Upper lobe of right lung (tissue), 1 donor: ENCODE measurements at regions not wholly inside any gene's neighbourhood (a gene's known extent, or its start where the extent isn't known, plus 50 kb on each side); places are given as distances from the start of the nearest gene placed in this dataset.

ENCODE experiments used
- ATAC-seq: fragments of 200-7000 bp; cut with Tn5 transposase; one replicate; pipeline ENCODE4 v1.9.1; 2020; ENCODE audit warnings: mild to moderate bottlenecking, moderate library complexity
- DNase-seq: peaks from one replicate; pipeline ENCODE4 v3.0.0-alpha.2; 2020
- H3K27ac ChIP-seq: fragments of 200-600 bp; one replicate; pipeline ENCODE4 v1.8.0; 2022
- H3K27me3 ChIP-seq: fragments of 200-600 bp; one replicate; pipeline ENCODE4 v1.8.0; 2022; ENCODE audit warnings: mild to moderate bottlenecking
- H3K36me3 ChIP-seq: fragments of 200-600 bp; one replicate; pipeline ENCODE4 v1.8.0; 2022
- H3K4me1 ChIP-seq: fragments of 200-600 bp; one replicate; pipeline ENCODE4 v1.8.0; 2022
- H3K4me3 ChIP-seq: fragments of 200-600 bp; one replicate; pipeline ENCODE4 v1.8.0; 2022; ENCODE audit warnings: mild to moderate bottlenecking
- H3K9me3 ChIP-seq: fragments of 200-600 bp; one replicate; pipeline ENCODE4 v1.8.0; 2022
- intact Hi-C: fragments of 100-400 bp; cut with DNase I; formaldehyde crosslinking; loops from one replicate; pipeline ENCODE4 v1.11.0; 2022
- TF ChIP-seq, protein P1 (sequence below): fragments of 200-600 bp; IDR thresholded peaks from one replicate; pipeline ENCODE4 v1.8.0; 2022; ENCODE audit warnings: antibody characterized with exemption
- donor health status: DM: no; HTN: yes; CAD: no; lungs with severe emphysema.

DNA sequence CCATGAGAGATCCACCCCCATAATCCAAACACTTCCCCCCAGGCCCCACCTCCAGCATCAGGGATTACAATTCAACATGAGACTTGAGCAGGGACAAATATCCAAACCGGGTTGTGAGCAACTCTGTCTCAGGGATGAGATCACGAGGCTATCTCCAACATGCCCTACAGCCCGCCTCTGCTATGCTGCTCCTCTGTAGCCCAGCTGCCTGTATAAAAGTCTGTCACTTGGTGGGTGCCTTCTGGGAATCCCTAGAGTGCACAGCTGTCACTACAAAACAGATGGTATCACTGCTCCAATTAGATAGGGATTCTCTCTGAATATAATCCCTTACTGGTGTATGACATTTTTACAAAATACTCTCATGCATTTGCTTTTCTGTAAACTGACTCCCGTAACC, 114.9 kb upstream of the NANOS1 start:
- DNase-seq (no peak), ATAC-seq (no peak)
- TF ChIP-seq, protein P1, sequence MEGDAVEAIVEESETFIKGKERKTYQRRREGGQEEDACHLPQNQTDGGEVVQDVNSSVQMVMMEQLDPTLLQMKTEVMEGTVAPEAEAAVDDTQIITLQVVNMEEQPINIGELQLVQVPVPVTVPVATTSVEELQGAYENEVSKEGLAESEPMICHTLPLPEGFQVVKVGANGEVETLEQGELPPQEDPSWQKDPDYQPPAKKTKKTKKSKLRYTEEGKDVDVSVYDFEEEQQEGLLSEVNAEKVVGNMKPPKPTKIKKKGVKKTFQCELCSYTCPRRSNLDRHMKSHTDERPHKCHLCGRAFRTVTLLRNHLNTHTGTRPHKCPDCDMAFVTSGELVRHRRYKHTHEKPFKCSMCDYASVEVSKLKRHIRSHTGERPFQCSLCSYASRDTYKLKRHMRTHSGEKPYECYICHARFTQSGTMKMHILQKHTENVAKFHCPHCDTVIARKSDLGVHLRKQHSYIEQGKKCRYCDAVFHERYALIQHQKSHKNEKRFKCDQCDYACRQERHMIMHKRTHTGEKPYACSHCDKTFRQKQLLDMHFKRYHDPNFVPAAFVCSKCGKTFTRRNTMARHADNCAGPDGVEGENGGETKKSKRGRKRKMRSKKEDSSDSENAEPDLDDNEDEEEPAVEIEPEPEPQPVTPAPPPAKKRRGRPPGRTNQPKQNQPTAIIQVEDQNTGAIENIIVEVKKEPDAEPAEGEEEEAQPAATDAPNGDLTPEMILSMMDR = no peak
- intact Hi-C loops = no loop called here
- Histone ChIP-seq H3K27ac (no peak overlapping the region), H3K4me3 (no peak overlapping the region), H3K4me1 (no peaks in the 10 kb centered on the region), H3K9me3 (no peaks in the 10 kb centered on the region), H3K36me3 (no peaks in the 10 kb centered on the region), H3K27me3 (no peaks in the 10 kb centered on the region)

DNA sequence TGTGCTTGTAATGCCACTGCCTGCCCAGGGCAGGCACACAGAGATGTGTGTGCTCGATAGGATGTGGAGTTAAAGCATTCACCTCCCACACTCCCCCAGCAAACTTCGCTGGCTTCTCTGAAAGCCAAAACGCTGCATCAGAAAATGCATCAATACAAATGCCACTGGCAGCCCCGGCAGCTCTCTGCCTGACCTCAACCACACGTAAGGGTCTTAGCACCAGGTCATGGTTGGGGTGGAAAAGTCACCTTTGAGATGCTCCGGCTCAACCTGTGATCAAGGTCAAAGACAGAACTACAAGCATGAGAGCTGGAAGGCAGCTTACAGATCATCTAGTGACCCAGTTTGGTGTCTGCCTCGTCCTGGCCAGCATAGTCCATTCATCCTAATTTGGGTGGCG, 114.4 kb upstream of the NANOS1 start:
- H3K4me3 ChIP-seq = no peak overlapping the region
- DNase-seq (no peak), ATAC-seq (no peak)
- H3K27ac ChIP-seq = no peak overlapping the region
- intact Hi-C loops = no loop called here
- no peaks in the 10 kb centered on the region for H3K27me3 ChIP-seq
- TF ChIP-seq, protein P1 = no peak
- no peaks in the 10 kb centered on the region for H3K4me1 ChIP-seq
- no peaks in the 10 kb centered on the region for H3K36me3 ChIP-seq
- no peaks in the 10 kb centered on the region for H3K9me3 ChIP-seq

DNA sequence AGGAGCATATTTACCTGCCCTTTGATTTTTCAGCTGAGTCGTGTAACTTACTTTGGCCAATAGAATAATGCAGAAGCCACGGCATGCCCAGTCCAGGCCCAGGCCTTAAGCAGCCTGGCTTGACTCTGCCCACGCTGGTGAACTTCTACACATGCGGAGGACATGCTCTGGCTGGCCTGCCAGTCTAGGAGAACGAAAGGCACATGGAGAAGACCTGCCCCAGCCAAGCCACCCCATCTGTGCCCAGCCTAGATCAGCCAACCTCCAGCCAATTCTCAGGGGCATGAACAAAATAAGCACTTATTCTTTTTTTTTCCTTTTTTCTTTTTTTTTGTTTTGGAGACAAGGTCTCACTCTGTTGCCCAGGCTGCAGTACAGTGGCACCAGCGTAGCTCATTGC, 112.7 kb upstream of the NANOS1 start:
- no peaks in the 10 kb centered on the region for H3K36me3 ChIP-seq
- no peak overlapping the region for H3K4me3 ChIP-seq
- no peaks in the 10 kb centered on the region for H3K9me3 ChIP-seq
- intact Hi-C loops = no loop called here
- no peaks in the 10 kb centered on the region for H3K4me1 ChIP-seq
- no peaks in the 10 kb centered on the region for H3K27me3 ChIP-seq
- ATAC-seq (no peak), DNase-seq (no peak)
- TF ChIP-seq, protein P1 = no peak
- H3K27ac ChIP-seq = no peak overlapping the region

DNA sequence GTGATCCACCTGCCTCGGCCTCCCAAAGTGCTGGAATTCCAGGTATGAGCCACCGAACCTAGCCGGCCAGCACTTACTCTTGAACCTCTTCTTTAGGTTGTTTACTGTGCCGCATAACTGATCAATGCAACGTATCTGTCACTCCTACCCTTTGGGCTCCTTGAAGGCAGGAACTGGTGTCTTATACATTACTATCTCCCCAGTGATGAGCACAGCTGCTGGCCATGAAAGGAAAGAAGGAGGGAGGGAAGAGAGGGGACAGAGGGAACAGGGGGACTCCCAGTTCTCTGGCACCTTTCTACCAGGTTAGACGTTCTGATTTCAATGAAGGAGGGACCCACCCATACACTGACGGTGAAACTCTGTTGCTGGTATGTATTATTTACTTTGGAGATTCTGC, 111.8 kb upstream of the NANOS1 start:
- Histone ChIP-seq H3K27ac (no peak overlapping the region), H3K4me3 (no peak overlapping the region), H3K4me1 (no peaks in the 10 kb centered on the region), H3K27me3 (no peaks in the 10 kb centered on the region), H3K9me3 (no peaks in the 10 kb centered on the region), H3K36me3 (no peaks in the 10 kb centered on the region)
- DNase-seq (no peak), ATAC-seq (no peak)
- intact Hi-C loops = no loop called here
- TF ChIP-seq, protein P1 = no peak

DNA sequence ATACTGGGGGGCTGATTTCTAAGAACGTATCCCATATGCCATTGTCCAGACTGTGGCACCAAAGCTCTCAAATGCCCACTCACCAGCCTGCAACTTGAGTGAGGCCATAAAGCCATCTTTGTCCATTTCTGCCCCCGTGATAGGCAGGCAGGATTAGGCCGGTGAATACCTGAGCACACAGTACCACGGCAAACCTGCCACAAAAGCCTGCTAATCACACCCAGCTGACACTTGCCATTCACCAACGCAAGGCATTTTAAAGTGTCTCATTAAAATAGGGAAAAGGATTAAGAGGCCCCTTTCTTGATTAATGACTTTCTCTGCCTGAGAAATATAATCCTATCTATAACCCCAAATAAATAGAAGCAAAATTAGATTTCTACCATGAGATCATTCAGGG, 111.4 kb upstream of the NANOS1 start:
- Histone ChIP-seq H3K36me3 (no peaks in the 10 kb centered on the region), H3K4me3 (no peak overlapping the region), H3K27me3 (no peaks in the 10 kb centered on the region), H3K4me1 (no peaks in the 10 kb centered on the region), H3K27ac (no peak overlapping the region), H3K9me3 (no peaks in the 10 kb centered on the region)
- DNase-seq (no peak), ATAC-seq (no peak)
- TF ChIP-seq, protein P1 = no peak
- intact Hi-C loops = no loop called here

DNA sequence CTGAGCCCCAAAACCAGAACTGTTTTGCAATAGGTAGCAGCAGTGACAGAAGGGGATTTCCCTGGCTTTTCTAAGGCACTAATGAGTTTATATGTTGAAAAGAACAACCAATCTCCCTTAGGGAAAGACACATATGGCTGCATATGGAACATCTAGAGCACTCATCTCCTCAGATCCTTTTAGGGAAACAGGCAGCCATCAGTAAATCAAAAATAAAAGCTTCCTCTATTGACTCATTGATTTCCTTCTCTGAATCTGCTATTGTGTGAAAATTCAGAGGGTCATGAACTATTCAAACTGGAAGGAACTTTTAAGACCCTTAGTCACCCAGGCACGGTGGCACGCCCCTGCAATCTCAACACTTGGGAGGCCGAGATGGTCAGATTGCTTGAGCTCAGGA, 110.9 kb upstream of the NANOS1 start:
- H3K4me1 ChIP-seq = no peaks in the 10 kb centered on the region
- TF ChIP-seq, protein P1 = no peak
- ATAC-seq = no peak
- no peaks in the 10 kb centered on the region for H3K9me3 ChIP-seq
- DNase-seq = no peak
- no peak overlapping the region for H3K4me3 ChIP-seq
- intact Hi-C loops = no loop called here
- H3K27me3 ChIP-seq = no peaks in the 10 kb centered on the region
- no peak overlapping the region for H3K27ac ChIP-seq
- H3K36me3 ChIP-seq = no peaks in the 10 kb centered on the region
